MM.1S (cell line): ENCODE measurements at regions not wholly inside any gene's neighbourhood (a gene's known extent, or its start where the extent isn't known, plus 50 kb on each side); places are given as distances from the start of the nearest gene placed in this dataset.

Source experiments
- DNase-seq: peaks from one replicate; pipeline ENCODE4 v3.0.0-alpha.2; 2015
- H2AFZ ChIP-seq: fragments of 300-600 bp; sonication (generic); 2 replicates; pipeline ENCODE4 v1.6.0; 2016; ENCODE audit warnings: antibody characterized with exemption, low read length
- H3F3A ChIP-seq: fragments of 300-600 bp; sonication (generic); 2 replicates; pipeline ENCODE4 v1.6.1; 2016; ENCODE audit warnings: mild to moderate bottlenecking, antibody characterized with exemption, low read length, moderate library complexity, mixed read lengths; ENCODE audit not compliant: insufficient read depth
- H3K27ac ChIP-seq: fragments of 300-600 bp; sonication (generic); 2 replicates; pipeline ENCODE4 v1.5.1; 2016; ENCODE audit warnings: mild to moderate bottlenecking, low read length
- H3K27me3 ChIP-seq: fragments of 300-600 bp; sonication (generic); replicated peaks from 2 replicates; pipeline ENCODE4 v1.6.0; 2016; ENCODE audit warnings: low read length; ENCODE audit not compliant: insufficient read depth
- H3K36me3 ChIP-seq: fragments of 300-600 bp; sonication (generic); replicated peaks from 2 replicates; pipeline ENCODE4 v1.6.1; 2016; ENCODE audit warnings: mild to moderate bottlenecking, low read length, mixed read lengths; ENCODE audit not compliant: insufficient read depth
- H3K4me1 ChIP-seq: fragments of 300-600 bp; sonication (generic); 2 replicates; pipeline ENCODE4 v1.6.1; 2016; ENCODE audit warnings: low read length, mixed read lengths
- H3K4me2 ChIP-seq: fragments of 300-600 bp; sonication (generic); 2 replicates; pipeline ENCODE4 v1.6.0; 2016; ENCODE audit warnings: low read depth, low read length
- H3K4me3 ChIP-seq: fragments of 300-600 bp; sonication (generic); 2 replicates; pipeline ENCODE4 v1.5.1; 2016; ENCODE audit warnings: low read length, mixed read lengths
- H3K79me2 ChIP-seq: fragments of 300-600 bp; sonication (generic); 2 replicates; pipeline ENCODE4 v1.6.1; 2016; ENCODE audit warnings: mixed run types, low read length, mixed read lengths
- H3K9ac ChIP-seq: fragments of 300-600 bp; sonication (generic); 2 replicates; pipeline ENCODE4 v1.6.1; 2016; ENCODE audit warnings: low read length, mixed read lengths
- H3K9me2 ChIP-seq: fragments of 300-600 bp; sonication (generic); replicated peaks from 2 replicates; pipeline ENCODE4 v1.6.1; 2016; ENCODE audit warnings: mild to moderate bottlenecking, low read length, mixed read lengths; ENCODE audit not compliant: insufficient read depth
- H3K9me3 ChIP-seq: fragments of 300-600 bp; sonication (generic); replicated peaks from 2 replicates; pipeline ENCODE4 v1.6.1; 2016; ENCODE audit warnings: mild to moderate bottlenecking, low read length, mixed read lengths; ENCODE audit not compliant: insufficient read depth
- H4K20me1 ChIP-seq: fragments of 300-600 bp; sonication (generic); 2 replicates; pipeline ENCODE4 v1.6.1; 2016; ENCODE audit warnings: mild to moderate bottlenecking, low read length, moderate library complexity, mixed read lengths; ENCODE audit not compliant: insufficient read depth
- EZH2 ChIP-seq: fragments of 300-600 bp; sonication (generic); optimal IDR thresholded peaks from 2 replicates; pipeline ENCODE3; 2017; ENCODE audit warnings: low read depth, mild to moderate bottlenecking, antibody characterized with exemption, low read length, mixed read lengths
- EZH2phosphoT487 ChIP-seq: fragments of 300-600 bp; sonication (generic); IDR thresholded peaks from 2 replicates; pipeline ENCODE4 v1.6.1; 2018; ENCODE audit warnings: antibody characterized with exemption, low read length
- TF ChIP-seq, protein P1 (sequence below): fragments of 300-600 bp; sonication (generic); IDR thresholded peaks from 2 replicates; pipeline ENCODE4 v1.5.1; 2016; ENCODE audit warnings: antibody characterized with exemption, low read length, mixed read lengths

DNA sequence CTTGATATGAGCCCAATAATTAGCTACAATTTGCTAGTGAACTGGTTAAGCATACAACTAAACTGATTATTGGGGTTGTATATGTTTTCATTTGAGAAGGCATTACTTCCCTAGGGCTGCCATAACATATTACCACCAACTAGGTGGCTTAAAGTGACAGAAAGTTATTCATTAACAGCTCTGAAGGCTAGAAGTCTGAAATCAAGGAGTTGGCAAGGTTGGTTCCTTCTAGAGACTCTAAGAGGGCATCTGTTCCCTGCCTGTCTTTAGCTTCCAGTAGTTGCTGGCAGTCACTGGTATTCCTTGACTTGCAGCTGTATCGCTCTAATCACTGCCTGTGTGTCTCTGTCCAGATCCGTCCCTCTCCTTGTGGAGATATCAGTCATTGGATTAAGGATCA, 86.3 kb downstream of the LHX9 start:
- TF ChIP-seq, protein P1, sequence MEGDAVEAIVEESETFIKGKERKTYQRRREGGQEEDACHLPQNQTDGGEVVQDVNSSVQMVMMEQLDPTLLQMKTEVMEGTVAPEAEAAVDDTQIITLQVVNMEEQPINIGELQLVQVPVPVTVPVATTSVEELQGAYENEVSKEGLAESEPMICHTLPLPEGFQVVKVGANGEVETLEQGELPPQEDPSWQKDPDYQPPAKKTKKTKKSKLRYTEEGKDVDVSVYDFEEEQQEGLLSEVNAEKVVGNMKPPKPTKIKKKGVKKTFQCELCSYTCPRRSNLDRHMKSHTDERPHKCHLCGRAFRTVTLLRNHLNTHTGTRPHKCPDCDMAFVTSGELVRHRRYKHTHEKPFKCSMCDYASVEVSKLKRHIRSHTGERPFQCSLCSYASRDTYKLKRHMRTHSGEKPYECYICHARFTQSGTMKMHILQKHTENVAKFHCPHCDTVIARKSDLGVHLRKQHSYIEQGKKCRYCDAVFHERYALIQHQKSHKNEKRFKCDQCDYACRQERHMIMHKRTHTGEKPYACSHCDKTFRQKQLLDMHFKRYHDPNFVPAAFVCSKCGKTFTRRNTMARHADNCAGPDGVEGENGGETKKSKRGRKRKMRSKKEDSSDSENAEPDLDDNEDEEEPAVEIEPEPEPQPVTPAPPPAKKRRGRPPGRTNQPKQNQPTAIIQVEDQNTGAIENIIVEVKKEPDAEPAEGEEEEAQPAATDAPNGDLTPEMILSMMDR = no peak
- TF ChIP-seq EZH2phosphoT487 (no peak), EZH2 (no peak)
- Histone ChIP-seq H3F3A (peaks cover 5% of the 10 kb centered on the region; the same call in 1 of the 2 replicates), H3K4me2 (0 out of 2 replicates have a peak overlapping the region, but pooled peaks have one; percentile 7), H3K9me2 (no peaks in the 10 kb centered on the region), H3K27me3 (no peaks in the 10 kb centered on the region), H3K27ac (no peak overlapping the region), H3K4me1 (peaks cover 19% of the 10 kb centered on the region), H3K9me3 (no peaks in the 10 kb centered on the region), H3K4me3 (no peak overlapping the region), H2AFZ (no peak overlapping the region), H3K79me2 (no peaks in the 10 kb centered on the region), H3K9ac (no peak overlapping the region), H4K20me1 (no peaks in the 10 kb centered on the region), H3K36me3 (no peaks in the 10 kb centered on the region)
- DNase-seq = no peak

DNA sequence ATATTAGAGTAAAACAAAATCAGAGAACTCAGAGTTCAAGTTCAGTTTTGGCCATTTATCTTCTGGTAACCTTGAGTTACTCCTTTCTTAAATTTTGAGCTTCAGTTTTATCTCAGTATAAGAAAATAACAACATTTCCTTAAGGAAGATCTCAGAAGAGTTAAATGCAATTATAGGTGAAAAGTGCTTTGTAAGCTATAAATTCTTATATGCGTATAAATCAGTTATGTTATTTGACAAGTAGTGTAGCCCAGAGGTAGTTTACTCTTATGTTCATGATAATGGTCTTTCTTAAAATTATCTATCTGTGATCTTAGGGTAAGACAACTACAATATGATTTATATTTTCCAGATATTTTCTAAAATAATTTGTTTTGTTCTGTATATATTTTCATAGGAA, 89.8 kb downstream of the LHX9 start:
- DNase-seq = no peak

DNA sequence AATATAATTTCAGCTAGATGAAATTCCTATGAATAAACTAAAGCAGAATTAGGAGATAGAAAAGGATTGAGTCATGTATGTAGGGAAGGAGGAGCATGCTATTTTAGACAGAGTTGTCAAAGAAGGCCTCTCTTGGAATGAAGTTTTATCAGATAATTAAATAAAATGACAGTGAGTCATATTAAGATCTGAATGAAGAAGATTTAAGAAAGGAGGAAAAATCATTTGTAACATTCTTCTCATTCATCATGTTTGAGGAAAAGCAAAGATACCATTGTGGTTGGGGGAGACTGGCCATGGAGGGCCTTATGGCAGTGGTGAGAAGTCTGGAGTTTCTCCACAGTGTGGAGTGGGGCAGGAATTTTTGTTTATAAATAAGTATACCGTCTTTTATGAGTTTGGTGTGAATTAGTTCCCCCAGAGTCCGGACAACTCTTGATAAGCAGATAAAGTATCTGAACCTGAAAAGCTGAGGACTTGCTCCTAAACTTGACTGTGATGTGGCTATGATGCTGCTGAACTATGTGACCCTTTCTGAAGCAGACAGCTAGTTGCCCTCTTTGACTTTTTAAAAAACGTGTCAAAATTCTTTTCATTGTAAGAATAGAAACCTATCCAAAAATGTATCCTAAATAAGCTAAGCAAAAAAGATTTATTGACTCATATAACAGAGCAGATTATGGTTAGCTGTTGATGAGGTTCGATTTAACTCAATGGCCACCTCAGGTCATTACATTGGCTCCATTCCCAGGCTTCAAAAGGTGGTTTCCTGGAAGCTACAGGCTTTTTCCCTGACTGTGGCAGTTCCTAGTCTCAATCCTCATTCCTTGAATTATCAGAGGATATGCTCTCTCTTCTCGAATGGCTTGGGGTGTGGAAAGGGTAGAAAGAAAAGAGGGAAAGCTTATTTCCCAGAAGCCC, 90.8 kb downstream of the LHX9 start:
- Histone ChIP-seq H3K27me3 (no peaks in the 10 kb centered on the region), H3K9ac (no peak overlapping the region), H3K4me2 (no peak overlapping the region), H3F3A (peaks cover 5% of the 10 kb centered on the region; the same call in 1 of the 2 replicates), H3K27ac (no peak overlapping the region), H3K9me2 (no peaks in the 10 kb centered on the region), H3K9me3 (no peaks in the 10 kb centered on the region), H3K4me3 (no peak overlapping the region), H3K79me2 (no peaks in the 10 kb centered on the region), H3K4me1 (peaks cover 17% of the 10 kb centered on the region), H2AFZ (no peak overlapping the region), H3K36me3 (no peaks in the 10 kb centered on the region), H4K20me1 (no peaks in the 10 kb centered on the region)
- no peak for DNase-seq
- TF ChIP-seq, protein P1 = no peak
- TF ChIP-seq EZH2phosphoT487 (no peak), EZH2 (no peak)

More for the DNA sequence above, 89.8 kb downstream of the LHX9 start:
- Histone ChIP-seq H3K36me3 (no peaks in the 10 kb centered on the region), H3K79me2 (no peaks in the 10 kb centered on the region), H3K4me3 (no peak overlapping the region), H3F3A (peaks cover 5% of the 10 kb centered on the region; the same call in 1 of the 2 replicates), H3K9ac (no peak overlapping the region), H4K20me1 (no peaks in the 10 kb centered on the region), H3K4me1 (peaks cover 19% of the 10 kb centered on the region), H3K27me3 (no peaks in the 10 kb centered on the region), H2AFZ (no peak overlapping the region), H3K27ac (no peak overlapping the region), H3K4me2 (no peak overlapping the region), H3K9me2 (no peaks in the 10 kb centered on the region), H3K9me3 (no peaks in the 10 kb centered on the region)
- TF ChIP-seq EZH2 (no peak), EZH2phosphoT487 (no peak)
- TF ChIP-seq, protein P1 = no peak
